GM12878 (cell line): ENCODE measurements at regions not wholly inside any gene's neighbourhood (a gene's known extent, or its start where the extent isn't known, plus 50 kb on each side); places are given as distances from the start of the nearest gene placed in this dataset.

Experiments used
- ATAC-seq: fragments of 200-7000 bp; cut with Tn5 transposase; 3 replicates; pipeline ENCODE4 v1.9.1; 2020; ENCODE audit warnings: mild to moderate bottlenecking, moderate library complexity
- BruUV-seq: library from RNA; stranded (reverse); fragments of 400-500 nt; replicated peaks from 2 replicates; lab custom pipeline; 2021; lab: Mats Ljungman, UMichigan
- CTCF ChIA-PET: fragments of 300-600 bp; sonication (Branson Sonifier 250); formaldehyde crosslinking; extraction: SDS; loops from one replicate; lab custom pipeline; 2021; ENCODE audit warnings: inconsistent platforms; lab: Yijun Ruan, JAX
- POLR2A ChIA-PET: fragments of 350-600 bp; formaldehyde crosslinking; extraction: SDS; loops from one replicate; lab custom pipeline; 2021; ENCODE audit warnings: inconsistent platforms; lab: Charles Lee
- RAD21 ChIA-PET: fragments of 300-600 bp; sonication (Branson Sonifier 250); formaldehyde crosslinking; loops from one replicate; lab custom pipeline; 2023; ENCODE audit warnings: antibody characterized with exemption; ENCODE audit not compliant: unreplicated experiment; lab: Charles Lee
- SMC1A ChIA-PET: fragments of 300-600 bp; sonication (Branson Sonifier 250); formaldehyde crosslinking; loops from one replicate; lab custom pipeline; 2023; ENCODE audit not compliant: unreplicated experiment, uncharacterized antibody; lab: Charles Lee
- DNase-seq: peaks from one replicate; pipeline ENCODE4 v3.0.0-alpha.2; 2011; ENCODE audit warnings: low read depth, low spot score
- FAIRE-seq: peaks from 3 replicates; lab custom pipeline; 2011; peaks lifted over from hg19 to GRCh38; lab: Jason Lieb, UNC
- H2AFZ ChIP-seq: 2 replicates; pipeline ENCODE4 v1.6.0; 2011; ENCODE audit warnings: low read depth, low read length, control low read depth; ENCODE audit not compliant: control insufficient read depth
- H3K27ac ChIP-seq: 2 replicates; pipeline ENCODE4 v1.5.1; 2011; ENCODE audit warnings: control low read depth; ENCODE audit not compliant: control insufficient read depth, insufficient read depth
- H3K27me3 ChIP-seq, 2 experiments: replicated peaks in 1 of 2; 2 replicates each; pipeline versions ENCODE4 v1.6.0 to v1.6.1; 2011; ENCODE audit warnings: low read length in 1 of 2; ENCODE audit not compliant: control insufficient read depth in 2 of 2, insufficient read depth in 2 of 2
- H3K36me3 ChIP-seq, 2 experiments: 2 replicates each; pipeline ENCODE4 v1.5.1; 2011; ENCODE audit warnings: low read length in 1 of 2; ENCODE audit not compliant: control insufficient read depth in 2 of 2, insufficient read depth in 2 of 2
- H3K4me1 ChIP-seq: 2 replicates; pipeline ENCODE4 v1.6.1; 2011; ENCODE audit warnings: mild to moderate bottlenecking, low read length, moderate library complexity, mixed read lengths; ENCODE audit not compliant: control insufficient read depth, insufficient read depth
- H3K4me2 ChIP-seq: 2 replicates; pipeline ENCODE4 v1.6.0; 2011; ENCODE audit warnings: control low read depth; ENCODE audit not compliant: control insufficient read depth, insufficient read depth
- H3K4me3 ChIP-seq: fragments of 200-600 bp; sonication (generic); 2 replicates; pipeline ENCODE4 v1.5.1; 2016
- H3K79me2 ChIP-seq: 2 replicates; pipeline ENCODE4 v1.6.0; 2011; ENCODE audit warnings: low read length; ENCODE audit not compliant: control insufficient read depth, insufficient read depth
- H3K9ac ChIP-seq: 2 replicates; pipeline ENCODE4 v1.8.0; 2011; ENCODE audit warnings: low read length, control low read depth, mixed read lengths; ENCODE audit not compliant: control insufficient read depth, insufficient read depth
- H3K9me3 ChIP-seq: replicated peaks from 3 replicates; pipeline ENCODE4 v1.5.1; 2011; ENCODE audit warnings: mild to moderate bottlenecking, low read length; ENCODE audit not compliant: control insufficient read depth, insufficient read depth
- H4K20me1 ChIP-seq: 2 replicates; pipeline ENCODE4 v1.6.0; 2011; ENCODE audit not compliant: control insufficient read depth, insufficient read depth
- BHLHE40 ChIP-seq, 2 experiments: fragments of 450-650 bp in 1 of 2; IDR thresholded peaks; 2 replicates each; pipeline ENCODE4 v1.6.1; 2011 to 2017; ENCODE audit warnings: low read depth in 2 of 2, borderline replicate concordance in 1 of 2, improper control_type of control experiment in 1 of 2, low read length in 1 of 2, mild to moderate bottlenecking in 1 of 2
- CBX5 ChIP-seq: sonication (generic); IDR thresholded peaks from 2 replicates; pipeline ENCODE4 v1.6.1; 2016; ENCODE audit warnings: low read depth, moderate library complexity, mild to moderate bottlenecking, inconsistent platforms
- GATAD2B ChIP-seq: fragments of 450-650 bp; conservative IDR thresholded peaks from 2 replicates; pipeline ENCODE4 v1.6.1; 2017; ENCODE audit warnings: low read depth, mild to moderate bottlenecking, moderate library complexity
- NR2C2 ChIP-seq: IDR thresholded peaks from 2 replicates; pipeline ENCODE4 v1.6.1; 2011; ENCODE audit warnings: borderline replicate concordance, low read depth; ENCODE audit not compliant: control insufficient read depth, insufficient read length
- PBX3 ChIP-seq: IDR thresholded peaks from 2 replicates; pipeline ENCODE4 v1.6.1; 2011; ENCODE audit warnings: mild to moderate bottlenecking, low read depth, low read length, moderate library complexity; ENCODE audit not compliant: insufficient replicate concordance
- RBBP5 ChIP-seq: fragments of 200-600 bp; sonication (generic); conservative IDR thresholded peaks from 2 replicates; pipeline ENCODE4 v1.6.1; 2016
- RELA ChIP-seq: fragments of 450-650 bp; IDR thresholded peaks from 2 replicates; pipeline ENCODE4 v1.8.0; 2014; ENCODE audit warnings: borderline replicate concordance; ENCODE audit not compliant: partially characterized antibody
- SIX5 ChIP-seq: IDR thresholded peaks from 2 replicates; pipeline ENCODE4 v1.6.1; 2011; ENCODE audit warnings: mild to moderate bottlenecking, low read depth, low read length, moderate library complexity; ENCODE audit not compliant: severe bottlenecking
- SKIL ChIP-seq: fragments of 450-650 bp; IDR thresholded peaks from 2 replicates; pipeline ENCODE4 v1.6.1; 2017; ENCODE audit warnings: mild to moderate bottlenecking, low read depth, inconsistent platforms; ENCODE audit not compliant: poor library complexity, severe bottlenecking
- SMAD5 ChIP-seq: IDR thresholded peaks from 2 replicates; pipeline ENCODE4 v1.6.1; 2016; ENCODE audit warnings: antibody characterized with exemption, low read depth
- SPI1 ChIP-seq: IDR thresholded peaks from 2 replicates; pipeline ENCODE4 v1.6.1; 2011; ENCODE audit warnings: low read depth, mild to moderate bottlenecking, low read length, moderate library complexity, borderline replicate concordance; ENCODE audit not compliant: insufficient read depth
- WGBS: methylation state at CpG from one replicate; pipeline ENCODE4 v1.1.6; 2016; ENCODE audit warnings: low lambda C conversion rate; ENCODE audit not compliant: insufficient replicate concordance, insufficient coverage; ENCODE audit errors: missing lambda C conversion rate; 5-methylcytosine and 5-hydroxymethylcytosine counted together
- in situ Hi-C: fragments of 300-500 bp; cut with MboI; formaldehyde crosslinking; loops from 9 replicates; pipeline ENCODE4 v1.14.3; 2018; ENCODE audit warnings: mixed read lengths
- intact Hi-C: fragments of 100-400 bp; cut with micrococcal nuclease; formaldehyde crosslinking; loops from one replicate; pipeline ENCODE4 v1.14.2; 2022; ENCODE audit not compliant: unreplicated experiment

GRCh38 chr6:145233955-145234354, 501.4 kb downstream of the EPM2A start:
- DNase-seq (no peak), ATAC-seq (no peak), FAIRE-seq (no peak)
- SMC1A ChIA-PET = no interaction called here
- no TSS peak for BruUV-seq
- H3K4me1 ChIP-seq = no peaks in the 10 kb centered on the region
- H3K79me2 ChIP-seq = no peaks in the 10 kb centered on the region
- H3K4me3 ChIP-seq = no peak overlapping the region
- no peak overlapping the region for H3K27ac ChIP-seq
- H3K4me2 ChIP-seq = no peak overlapping the region
- in situ Hi-C loops = no loop called here
- no peak for TF ChIP-seq PBX3
- TF ChIP-seq SMAD5 = no peak
- no peak for TF ChIP-seq GATAD2B
- no peak for TF ChIP-seq NR2C2
- TF ChIP-seq BHLHE40 (IDR thresholded peaks at IDR 0.05; ENCODE audit: borderline replicate concordance in 1 of 2, low read depth in 2 of 2, low read length in 1 of 2) = no peak
- no peak for TF ChIP-seq SIX5
- no peak for TF ChIP-seq CBX5
- no peak for TF ChIP-seq RBBP5
- TF ChIP-seq SKIL = no peak
- no peak for TF ChIP-seq RELA
- no peak for TF ChIP-seq SPI1
- H4K20me1 ChIP-seq = no peaks in the 10 kb centered on the region
- no peaks in the 10 kb centered on the region for H3K36me3 ChIP-seq
- RAD21 ChIA-PET = no interaction called here
- WGBS = 0% methylated on average over 2 of the region's 2 CpGs
- POLR2A ChIA-PET = no interaction called here
- intact Hi-C loops = no loop called here
- CTCF ChIA-PET = no interaction called here
- no peaks in the 10 kb centered on the region; the same call in 2 of the 3 replicates for H3K9me3 ChIP-seq
- H3K27me3 ChIP-seq = no peaks in the 10 kb centered on the region
- H2AFZ ChIP-seq = no peak overlapping the region
- H3K9ac ChIP-seq = no peak overlapping the region
